ENCODE measurements at regions not wholly inside any gene's neighbourhood (a gene's known extent, or its start where the extent isn't known, plus 50 kb on each side); places are given as distances from the start of the nearest gene placed in this dataset.
A peak's percentile ranks its signal among the peaks of the same experiment; 100 is the strongest.

DNA sequence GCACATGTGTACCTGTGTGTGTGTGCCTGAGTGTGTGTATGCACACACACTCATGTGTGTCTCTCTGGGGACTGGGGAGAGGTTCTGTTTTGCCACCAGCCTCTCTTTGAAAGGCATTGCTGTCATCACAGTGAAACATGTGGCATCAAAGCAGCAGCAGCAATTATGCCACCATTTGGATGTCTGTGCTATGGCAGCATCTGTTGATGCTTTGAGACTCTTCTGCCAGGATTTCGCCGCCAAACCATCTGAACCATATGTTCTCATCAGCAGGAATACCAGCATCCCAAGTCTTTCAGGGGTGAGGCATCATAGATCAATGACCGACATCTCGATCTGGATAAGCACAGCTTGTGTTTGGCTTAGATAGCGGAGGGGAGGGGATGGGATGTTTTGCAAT, 168.6 kb downstream of the FAT3 start:
- Histone ChIP-seq H3K79me2 (replicated peaks; ENCODE audit: insufficient read depth, low read length) (peaks cover 20% of the 10 kb centered on the region), H3K9me2 (ENCODE audit: insufficient read depth, low read length) (no peaks in the 10 kb centered on the region), H3K4me3 (ENCODE audit: low read length) (no peak overlapping the region), H3K9ac (ENCODE audit: low read length) (no peak overlapping the region), H4K20me1 (ENCODE audit: insufficient read depth) (no peaks in the 10 kb centered on the region), H3K27ac (ENCODE audit: low read length) (no peak overlapping the region), H3K9me3 (ENCODE audit: low read length) (no peaks in the 10 kb centered on the region), H3F3A (ENCODE audit: insufficient read depth, low read length, poor library complexity, severe bottlenecking) (no peaks in the 10 kb centered on the region), H2AFZ (ENCODE audit: low read depth, low read length) (no peak overlapping the region), H3K4me2 (ENCODE audit: low read length) (no peak overlapping the region), H3K27me3 (ENCODE audit: insufficient read depth, low read depth, low read length) (no peaks in the 10 kb centered on the region), H3K36me3 (ENCODE audit: insufficient read depth, low read length) (no peaks in the 10 kb centered on the region)
- TF ChIP-seq, protein P1, sequence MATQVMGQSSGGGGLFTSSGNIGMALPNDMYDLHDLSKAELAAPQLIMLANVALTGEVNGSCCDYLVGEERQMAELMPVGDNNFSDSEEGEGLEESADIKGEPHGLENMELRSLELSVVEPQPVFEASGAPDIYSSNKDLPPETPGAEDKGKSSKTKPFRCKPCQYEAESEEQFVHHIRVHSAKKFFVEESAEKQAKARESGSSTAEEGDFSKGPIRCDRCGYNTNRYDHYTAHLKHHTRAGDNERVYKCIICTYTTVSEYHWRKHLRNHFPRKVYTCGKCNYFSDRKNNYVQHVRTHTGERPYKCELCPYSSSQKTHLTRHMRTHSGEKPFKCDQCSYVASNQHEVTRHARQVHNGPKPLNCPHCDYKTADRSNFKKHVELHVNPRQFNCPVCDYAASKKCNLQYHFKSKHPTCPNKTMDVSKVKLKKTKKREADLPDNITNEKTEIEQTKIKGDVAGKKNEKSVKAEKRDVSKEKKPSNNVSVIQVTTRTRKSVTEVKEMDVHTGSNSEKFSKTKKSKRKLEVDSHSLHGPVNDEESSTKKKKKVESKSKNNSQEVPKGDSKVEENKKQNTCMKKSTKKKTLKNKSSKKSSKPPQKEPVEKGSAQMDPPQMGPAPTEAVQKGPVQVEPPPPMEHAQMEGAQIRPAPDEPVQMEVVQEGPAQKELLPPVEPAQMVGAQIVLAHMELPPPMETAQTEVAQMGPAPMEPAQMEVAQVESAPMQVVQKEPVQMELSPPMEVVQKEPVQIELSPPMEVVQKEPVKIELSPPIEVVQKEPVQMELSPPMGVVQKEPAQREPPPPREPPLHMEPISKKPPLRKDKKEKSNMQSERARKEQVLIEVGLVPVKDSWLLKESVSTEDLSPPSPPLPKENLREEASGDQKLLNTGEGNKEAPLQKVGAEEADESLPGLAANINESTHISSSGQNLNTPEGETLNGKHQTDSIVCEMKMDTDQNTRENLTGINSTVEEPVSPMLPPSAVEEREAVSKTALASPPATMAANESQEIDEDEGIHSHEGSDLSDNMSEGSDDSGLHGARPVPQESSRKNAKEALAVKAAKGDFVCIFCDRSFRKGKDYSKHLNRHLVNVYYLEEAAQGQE (IDR thresholded peaks at IDR 0.05; ENCODE audit: borderline replicate concordance) = no peak
- no peak for TF ChIP-seq MXI1 (conservative IDR thresholded peaks at IDR 0.05; ENCODE audit: poor library complexity, severe bottlenecking)
- peak; percentile 39 for TF ChIP-seq EP300 (conservative IDR thresholded peaks at IDR 0.05; ENCODE audit: poor library complexity, severe bottlenecking)
- TF ChIP-seq RAD21 (conservative IDR thresholded peaks at IDR 0.05) = no peak
- no peak for TF ChIP-seq EZH2 (IDR thresholded peaks at IDR 0.05; ENCODE audit: borderline replicate concordance, insufficient read depth, low read length, poor library complexity, severe bottlenecking)
- no peak for TF ChIP-seq SMC3 (conservative IDR thresholded peaks at IDR 0.05; ENCODE audit: poor library complexity)
- TF ChIP-seq POLR2AphosphoS5 (IDR thresholded peaks at IDR 0.05) = peak; percentile 65
- TF ChIP-seq TAF1 (IDR thresholded peaks at IDR 0.05; ENCODE audit: low read depth) = no peak
- TF ChIP-seq, protein P2, sequence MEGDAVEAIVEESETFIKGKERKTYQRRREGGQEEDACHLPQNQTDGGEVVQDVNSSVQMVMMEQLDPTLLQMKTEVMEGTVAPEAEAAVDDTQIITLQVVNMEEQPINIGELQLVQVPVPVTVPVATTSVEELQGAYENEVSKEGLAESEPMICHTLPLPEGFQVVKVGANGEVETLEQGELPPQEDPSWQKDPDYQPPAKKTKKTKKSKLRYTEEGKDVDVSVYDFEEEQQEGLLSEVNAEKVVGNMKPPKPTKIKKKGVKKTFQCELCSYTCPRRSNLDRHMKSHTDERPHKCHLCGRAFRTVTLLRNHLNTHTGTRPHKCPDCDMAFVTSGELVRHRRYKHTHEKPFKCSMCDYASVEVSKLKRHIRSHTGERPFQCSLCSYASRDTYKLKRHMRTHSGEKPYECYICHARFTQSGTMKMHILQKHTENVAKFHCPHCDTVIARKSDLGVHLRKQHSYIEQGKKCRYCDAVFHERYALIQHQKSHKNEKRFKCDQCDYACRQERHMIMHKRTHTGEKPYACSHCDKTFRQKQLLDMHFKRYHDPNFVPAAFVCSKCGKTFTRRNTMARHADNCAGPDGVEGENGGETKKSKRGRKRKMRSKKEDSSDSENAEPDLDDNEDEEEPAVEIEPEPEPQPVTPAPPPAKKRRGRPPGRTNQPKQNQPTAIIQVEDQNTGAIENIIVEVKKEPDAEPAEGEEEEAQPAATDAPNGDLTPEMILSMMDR (IDR thresholded peaks at IDR 0.05; ENCODE audit: poor library complexity, severe bottlenecking) = no peak

DNA sequence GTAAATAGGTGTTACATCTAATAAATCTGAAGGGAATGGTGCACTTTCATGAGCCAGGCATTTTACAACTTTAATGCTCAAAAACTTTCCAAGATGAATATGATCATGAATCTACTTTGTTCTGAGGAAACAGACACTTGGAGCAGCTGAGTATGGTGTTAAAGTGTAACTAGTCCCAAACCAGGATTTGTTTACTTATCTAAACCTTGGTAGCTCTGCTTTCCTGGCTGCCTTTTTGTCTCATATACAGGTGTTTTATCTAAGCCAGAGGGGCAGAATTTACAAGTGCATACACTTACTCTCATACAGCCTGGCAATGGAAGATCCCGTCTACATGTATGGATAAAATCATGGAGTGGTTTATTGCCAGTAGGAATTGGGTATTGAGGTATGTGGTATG, 171.5 kb downstream of the FAT3 start:
- TF ChIP-seq EZH2 (IDR thresholded peaks at IDR 0.05; ENCODE audit: borderline replicate concordance, insufficient read depth, low read length, poor library complexity, severe bottlenecking) = no peak
- no peak for TF ChIP-seq RAD21 (conservative IDR thresholded peaks at IDR 0.05)
- TF ChIP-seq, protein P2 (IDR thresholded peaks at IDR 0.05; ENCODE audit: poor library complexity, severe bottlenecking) = no peak
- TF ChIP-seq, protein P1 (IDR thresholded peaks at IDR 0.05; ENCODE audit: borderline replicate concordance) = no peak
- TF ChIP-seq TAF1 (IDR thresholded peaks at IDR 0.05; ENCODE audit: low read depth) = no peak

More for the DNA sequence above, 171.5 kb downstream of the FAT3 start:
- H3K36me3 ChIP-seq (ENCODE audit: insufficient read depth, low read length) = no peaks in the 10 kb centered on the region
- no peaks in the 10 kb centered on the region for H3K27me3 ChIP-seq (ENCODE audit: insufficient read depth, low read depth, low read length)
- no peaks in the 10 kb centered on the region for H3K9me2 ChIP-seq (ENCODE audit: insufficient read depth, low read length)
- H3K9ac ChIP-seq (ENCODE audit: low read length) = no peak overlapping the region
- no peak overlapping the region for H3K4me2 ChIP-seq (ENCODE audit: low read length)
- no peaks in the 10 kb centered on the region for H3K9me3 ChIP-seq (ENCODE audit: low read length)
- H2AFZ ChIP-seq (ENCODE audit: low read depth, low read length) = no peak overlapping the region
- no peaks in the 10 kb centered on the region for H3F3A ChIP-seq (ENCODE audit: insufficient read depth, low read length, poor library complexity, severe bottlenecking)
- H4K20me1 ChIP-seq (ENCODE audit: insufficient read depth) = no peaks in the 10 kb centered on the region
- H3K79me2 ChIP-seq (replicated peaks; ENCODE audit: insufficient read depth, low read length) = peaks cover 13% of the 10 kb centered on the region
- no peak overlapping the region for H3K27ac ChIP-seq (ENCODE audit: low read length)
- H3K4me3 ChIP-seq (ENCODE audit: low read length) = no peak overlapping the region

All from neural cell (in vitro differentiated cells).